Lower leg skin (tissue), 4 donors: ENCODE measurements at regions not wholly inside any gene's neighbourhood (a gene's known extent, or its start where the extent isn't known, plus 50 kb on each side); places are given as distances from the start of the nearest gene placed in this dataset.

Source experiments
- DNase-seq, 2 donors: peaks; one replicate each; pipeline ENCODE4 v3.0.0-alpha.2; 2019; ENCODE audit warnings: low spot score in 2 of 2
- H3K4me3 ChIP-seq: fragments of 200-600 bp; sonication (generic); 2 replicates; pipeline ENCODE4 v1.5.1; 2017; ENCODE audit warnings: mild to moderate bottlenecking, low read depth; ENCODE audit not compliant: poor library complexity, severe bottlenecking
- POLR2A ChIP-seq, 2 donors: fragments of 450-650 bp; IDR thresholded peaks; one replicate each; pipeline ENCODE4 v1.6.1; 2016 to 2017; ENCODE audit warnings: antibody characterized with exemption in 2 of 2, mild to moderate bottlenecking in 1 of 2, moderate library complexity in 1 of 2
- WGBS, 2 donors: methylation state at CpG; one replicate each; pipeline ENCODE4 v1.1.5; 2018; 5-methylcytosine and 5-hydroxymethylcytosine counted together
- intact Hi-C: fragments of 100-400 bp; cut with DNase I; formaldehyde crosslinking; loops from one replicate; pipeline ENCODE4 v1.15.0; 2023; ENCODE audit warnings: low total_unique reads
- TF ChIP-seq, protein P1 (sequence below), 3 donors: fragments of 450-650 bp; IDR thresholded peaks; one replicate each; pipeline ENCODE4 v1.5.1; 2016; ENCODE audit warnings: antibody characterized with exemption in 3 of 3, mild to moderate bottlenecking in 3 of 3, moderate library complexity in 2 of 3

DNA sequence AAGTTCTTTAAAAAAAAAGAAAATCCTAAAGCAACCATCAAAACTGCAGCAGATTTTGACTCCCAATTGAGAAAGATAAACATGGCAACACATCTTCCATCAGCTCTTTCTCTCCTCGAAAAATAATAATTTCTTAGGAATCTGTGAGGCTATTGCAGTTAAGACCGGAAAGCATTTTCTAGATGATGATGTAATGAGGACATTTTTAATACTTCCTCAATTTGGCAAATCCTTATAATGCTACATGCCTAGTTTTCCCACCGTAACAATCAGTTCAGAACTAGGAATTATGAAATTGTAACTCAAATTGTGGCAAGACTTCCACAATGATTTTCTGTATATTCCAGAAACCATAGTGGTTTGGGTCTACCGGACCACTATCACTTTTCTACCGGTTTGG lies 180.9 kb upstream of the PDE3A start:
- no peak overlapping the region for H3K4me3 ChIP-seq
- 77 to 79% methylated on average over 5 of the region's 5 CpGs for WGBS, 2 donors
- no peak for TF ChIP-seq POLR2A (IDR thresholded peaks at IDR 0.05)
- TF ChIP-seq, protein P1, sequence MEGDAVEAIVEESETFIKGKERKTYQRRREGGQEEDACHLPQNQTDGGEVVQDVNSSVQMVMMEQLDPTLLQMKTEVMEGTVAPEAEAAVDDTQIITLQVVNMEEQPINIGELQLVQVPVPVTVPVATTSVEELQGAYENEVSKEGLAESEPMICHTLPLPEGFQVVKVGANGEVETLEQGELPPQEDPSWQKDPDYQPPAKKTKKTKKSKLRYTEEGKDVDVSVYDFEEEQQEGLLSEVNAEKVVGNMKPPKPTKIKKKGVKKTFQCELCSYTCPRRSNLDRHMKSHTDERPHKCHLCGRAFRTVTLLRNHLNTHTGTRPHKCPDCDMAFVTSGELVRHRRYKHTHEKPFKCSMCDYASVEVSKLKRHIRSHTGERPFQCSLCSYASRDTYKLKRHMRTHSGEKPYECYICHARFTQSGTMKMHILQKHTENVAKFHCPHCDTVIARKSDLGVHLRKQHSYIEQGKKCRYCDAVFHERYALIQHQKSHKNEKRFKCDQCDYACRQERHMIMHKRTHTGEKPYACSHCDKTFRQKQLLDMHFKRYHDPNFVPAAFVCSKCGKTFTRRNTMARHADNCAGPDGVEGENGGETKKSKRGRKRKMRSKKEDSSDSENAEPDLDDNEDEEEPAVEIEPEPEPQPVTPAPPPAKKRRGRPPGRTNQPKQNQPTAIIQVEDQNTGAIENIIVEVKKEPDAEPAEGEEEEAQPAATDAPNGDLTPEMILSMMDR (IDR thresholded peaks at IDR 0.05), result no peak
- no peak for DNase-seq
- intact Hi-C loops, result no loop called here

DNA sequence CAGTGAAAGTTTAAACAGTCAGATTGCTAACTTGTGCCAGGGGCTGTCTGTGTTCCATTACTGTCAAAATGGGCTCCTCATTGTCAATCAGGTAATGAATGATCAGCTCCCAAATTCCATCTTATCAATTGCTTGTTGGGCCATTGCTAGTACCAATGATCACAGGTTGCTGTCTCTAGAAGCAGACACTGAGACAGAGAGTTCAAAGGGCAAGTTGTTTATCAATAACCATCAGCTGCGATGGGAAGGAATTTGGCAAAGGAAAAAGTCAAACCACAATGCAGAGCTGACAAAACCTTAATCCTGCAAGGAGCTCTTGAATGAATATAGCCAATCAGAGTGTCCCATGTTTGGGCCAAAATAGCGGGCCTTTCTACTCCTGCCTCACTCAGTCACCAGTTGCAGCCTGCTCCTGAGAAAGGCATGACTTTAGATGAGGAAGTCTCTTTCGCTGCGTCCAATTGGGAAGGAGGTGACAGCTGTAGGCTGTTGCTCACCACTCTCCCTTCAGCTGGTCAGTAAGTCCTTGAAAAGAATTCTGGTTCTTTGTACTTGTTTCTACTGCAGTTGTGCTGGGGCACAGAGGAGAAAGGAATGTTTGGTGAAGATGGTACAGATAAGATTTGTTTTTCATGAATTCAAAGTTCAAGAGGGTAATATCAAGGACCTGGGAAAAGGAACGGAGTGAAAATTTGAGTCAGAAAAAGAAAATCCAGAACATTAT lies 179.2 kb upstream of the PDE3A start:
- intact Hi-C loops, result no loop called here
- TF ChIP-seq, protein P1 (IDR thresholded peaks at IDR 0.05), result no peak
- no peak for TF ChIP-seq POLR2A (IDR thresholded peaks at IDR 0.05)
- no peak for DNase-seq
- 76 to 79% methylated on average over 5 of the region's 5 CpGs for WGBS, 2 donors
- no peak overlapping the region for H3K4me3 ChIP-seq

DNA sequence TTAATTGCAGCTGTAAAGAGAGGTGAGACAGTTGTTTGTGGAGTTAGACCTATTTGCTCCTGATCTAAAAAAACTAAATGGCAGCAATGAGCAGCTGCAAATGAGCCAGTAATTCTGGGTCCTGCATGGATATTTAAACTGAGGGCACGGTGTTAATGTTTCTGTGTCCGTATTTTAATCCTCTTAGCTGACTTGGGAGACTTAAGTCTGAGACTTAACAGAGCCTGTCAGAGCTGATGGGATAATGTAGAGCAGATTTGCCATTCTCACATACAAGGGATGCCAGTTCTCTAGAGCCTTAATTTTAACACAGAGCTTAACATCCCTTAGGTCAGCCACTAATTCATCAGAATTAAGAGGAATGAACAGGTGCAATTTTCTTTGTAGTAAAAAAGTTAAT lies 178.6 kb upstream of the PDE3A start:
- no peak for DNase-seq
- 79 to 92% methylated on average over 2 of the region's 2 CpGs for WGBS, 2 donors
- TF ChIP-seq, protein P1 (IDR thresholded peaks at IDR 0.05), result no peak
- no peak for TF ChIP-seq POLR2A (IDR thresholded peaks at IDR 0.05)
- intact Hi-C loops, result no loop called here
- H3K4me3 ChIP-seq, result no peak overlapping the region

DNA sequence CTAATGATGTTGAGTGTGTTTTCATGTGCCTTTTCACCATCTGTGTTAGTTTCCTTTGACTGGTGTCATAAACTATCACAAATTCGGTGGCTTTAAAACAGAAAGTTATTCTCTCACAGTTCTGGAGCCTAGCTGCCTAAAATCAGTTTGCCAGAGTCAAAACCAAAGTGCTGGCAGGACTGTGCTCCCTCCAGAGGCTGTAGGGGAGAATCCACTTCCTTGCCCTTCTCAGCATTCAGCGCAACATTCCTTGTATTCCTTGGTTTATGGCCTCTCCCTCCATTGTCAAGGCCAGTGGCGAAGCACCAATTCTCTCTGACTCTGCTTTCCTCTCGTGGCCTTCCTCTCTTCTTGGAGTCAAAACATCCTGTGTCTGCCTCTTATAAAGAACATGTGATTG lies 174.2 kb upstream of the PDE3A start:
- TF ChIP-seq POLR2A (IDR thresholded peaks at IDR 0.05), result no peak
- TF ChIP-seq, protein P1 (IDR thresholded peaks at IDR 0.05), result no peak
- DNase-seq, result no peak
- 50 to 59% methylated on average over 4 of the region's 4 CpGs for WGBS, 2 donors
- intact Hi-C loops, result no loop called here
- H3K4me3 ChIP-seq, result no peak overlapping the region

DNA sequence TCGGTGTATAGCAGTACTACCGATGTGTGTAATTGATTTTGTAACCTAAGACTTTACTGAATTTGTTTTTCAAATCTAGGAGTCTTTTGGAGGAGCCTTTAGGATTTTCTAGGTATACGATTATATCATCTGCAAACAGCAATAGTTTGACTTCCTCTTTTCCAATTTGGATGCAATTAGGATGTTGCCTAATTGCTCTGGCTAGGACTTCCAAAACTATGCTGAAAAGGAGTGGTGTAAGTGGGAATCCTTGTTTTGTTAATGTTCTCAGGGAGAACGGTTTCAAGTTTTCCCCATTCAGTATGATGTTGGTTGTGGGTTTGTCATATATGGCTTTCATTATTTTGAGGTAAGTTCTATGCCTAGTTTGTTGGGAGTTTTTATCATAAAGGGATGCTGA lies 171.6 kb upstream of the PDE3A start:
- intact Hi-C loops, result no loop called here
- WGBS, 2 donors, result 83 to 89% methylated on average over 4 of the region's 4 CpGs
- H3K4me3 ChIP-seq, result no peak overlapping the region
- TF ChIP-seq POLR2A (IDR thresholded peaks at IDR 0.05), result no peak
- TF ChIP-seq, protein P1 (IDR thresholded peaks at IDR 0.05), result no peak
- no peak for DNase-seq

DNA sequence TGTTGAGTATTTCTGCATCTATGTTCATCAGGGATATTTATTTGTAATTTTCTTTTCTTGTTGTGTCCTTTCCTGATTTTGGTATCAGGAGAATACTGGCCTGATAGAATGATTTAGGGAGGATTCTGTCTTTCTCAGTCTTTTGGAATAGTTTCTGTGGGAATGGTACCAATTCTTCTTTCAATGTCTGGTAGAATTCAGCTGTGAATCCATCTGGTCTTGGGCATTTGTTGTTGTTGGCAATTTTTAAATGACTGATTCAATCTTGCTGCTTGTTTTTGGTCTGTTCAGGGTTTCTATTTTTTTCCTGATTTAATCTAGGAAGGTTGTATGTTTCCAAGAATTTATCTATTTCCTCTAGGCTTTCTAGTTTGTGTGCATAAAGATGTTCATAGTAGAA lies 170.9 kb upstream of the PDE3A start:
- intact Hi-C loops, result no loop called here
- no peak for TF ChIP-seq POLR2A (IDR thresholded peaks at IDR 0.05)
- TF ChIP-seq, protein P1 (IDR thresholded peaks at IDR 0.05), result no peak
- no peak for DNase-seq
- H3K4me3 ChIP-seq, result no peak overlapping the region
